ENCODE measurements at regions not wholly inside any gene's neighbourhood (a gene's known extent, or its start where the extent isn't known, plus 50 kb on each side); places are given as distances from the start of the nearest gene placed in this dataset.

- ChIA-PET CTCF (no interaction called here), POLR2A (no interaction called here)
- TF ChIP-seq CTCF (IDR thresholded peaks at IDR 0.05; ENCODE audit: control extremely low read depth, extremely low read depth, low read depth, missing control alignments): no peak
- DNase-seq (ENCODE audit: extremely low spot score): no peak
Observed at GRCh38 chr19:28669804-28670203, 543.1 kb downstream of the UQCRFS1 start.

- POLR2A ChIA-PET: no interaction called here
- CTCF ChIA-PET: interaction anchor here (1.2 kb wide), 1 partner anchor 10 kb away, joined by 3 read pairs; no protein-coding TSS in a partner anchor
- TF ChIP-seq CTCF (IDR thresholded peaks at IDR 0.05; ENCODE audit: control extremely low read depth, extremely low read depth, low read depth, missing control alignments): no peak
- DNase-seq (ENCODE audit: extremely low spot score): no peak
Observed at GRCh38 chr19:28667348-28667977, 545.5 kb downstream of the UQCRFS1 start.

GRCh38 chr19:28665748-28666147 is 547.2 kb downstream of the UQCRFS1 start:
- DNase-seq (ENCODE audit: extremely low spot score): no peak
- TF ChIP-seq CTCF (IDR thresholded peaks at IDR 0.05; ENCODE audit: control extremely low read depth, extremely low read depth, low read depth, missing control alignments): no peak
- CTCF ChIA-PET: no interaction called here
- POLR2A ChIA-PET: no interaction called here

- ChIA-PET CTCF (interaction anchor here (1.2 kb wide), 1 partner anchor 11 kb away, joined by 3 read pairs; no protein-coding TSS in a partner anchor), POLR2A (no interaction called here)
- no peak for TF ChIP-seq CTCF (IDR thresholded peaks at IDR 0.05; ENCODE audit: control extremely low read depth, extremely low read depth, low read depth, missing control alignments)
- DNase-seq (ENCODE audit: extremely low spot score): no peak
Observed at GRCh38 chr19:28656644-28657043, 556.3 kb downstream of the UQCRFS1 start.

- POLR2A ChIA-PET: no interaction called here
- DNase-seq (ENCODE audit: extremely low spot score): no peak
- TF ChIP-seq CTCF (IDR thresholded peaks at IDR 0.05; ENCODE audit: control extremely low read depth, extremely low read depth, low read depth, missing control alignments): no peak
- CTCF ChIA-PET: interaction anchor here (0.9 kb wide), 1 partner anchor 21 kb away, joined by 3 read pairs; no protein-coding TSS in a partner anchor
Observed at GRCh38 chr19:28655054-28655453, 557.9 kb downstream of the UQCRFS1 start.

- POLR2A ChIA-PET: no interaction called here
- CTCF ChIA-PET: interaction anchor here (1.0 kb wide), 1 partner anchor 8 kb away, joined by 3 read pairs; no protein-coding TSS in a partner anchor
- no peak for DNase-seq (ENCODE audit: extremely low spot score)
- no peak for TF ChIP-seq CTCF (IDR thresholded peaks at IDR 0.05; ENCODE audit: control extremely low read depth, extremely low read depth, low read depth, missing control alignments)
Observed at GRCh38 chr19:28652765-28653164, 560.2 kb downstream of the UQCRFS1 start.
